CD4-positive, alpha-beta T cell (primary cell): ENCODE measurements at regions not wholly inside any gene's neighbourhood (a gene's known extent, or its start where the extent isn't known, plus 50 kb on each side); places are given as distances from the start of the nearest gene placed in this dataset.

Experiments used
- ATAC-seq: fragments of 200-7000 bp; cut with Tn5 transposase; one replicate; pipeline ENCODE4 v1.10.0; 2022; ENCODE audit warnings: mild to moderate bottlenecking; ENCODE audit not compliant: poor library complexity
- CTCF ChIA-PET: fragments of 350-600 bp; sonication (Branson Sonifier 250); formaldehyde crosslinking; loops from one replicate; lab custom pipeline; 2021; ENCODE audit warnings: antibody characterized with exemption, inconsistent platforms; lab: Charles Lee
- POLR2A ChIA-PET: fragments of 350-600 bp; sonication (Branson Sonifier 250); formaldehyde crosslinking; loops from one replicate; lab custom pipeline; 2021; ENCODE audit warnings: antibody characterized with exemption, inconsistent platforms; lab: Charles Lee
- DNase-seq, 14 experiments: peaks; one replicate each; pipeline ENCODE4 v3.0.0-alpha.2; 2013 to 2020; ENCODE audit warnings: mixed read lengths in 2 of 14
- H3K27ac ChIP-seq, 2 donors: one replicate each; pipeline versions ENCODE4 v1.5.1 to v1.7.0; 2013; ENCODE audit warnings: low read length in 2 of 2, low read depth in 1 of 2, mild to moderate bottlenecking in 1 of 2
- H3K27me3 ChIP-seq, 2 experiments: 1 replicate in 1 of 2; 2 replicates in 1 of 2; pipeline versions ENCODE4 v1.6.1 to v1.7.0; 2013; ENCODE audit warnings: low read length in 2 of 2, control low read depth in 1 of 2, mild to moderate bottlenecking in 1 of 2, moderate library complexity in 1 of 2; ENCODE audit not compliant: insufficient read depth in 2 of 2, control insufficient read depth in 1 of 2
- H3K36me3 ChIP-seq: one replicate; pipeline ENCODE4 v1.6.1; 2013; ENCODE audit warnings: low read length, control low read depth; ENCODE audit not compliant: insufficient read depth
- H3K4me1 ChIP-seq: one replicate; pipeline ENCODE4 v1.6.1; 2013; ENCODE audit warnings: low read length, control low read depth; ENCODE audit not compliant: insufficient read depth
- H3K4me3 ChIP-seq: one replicate; pipeline ENCODE4 v1.5.1; 2013; ENCODE audit warnings: mild to moderate bottlenecking, low read length, moderate library complexity
- H3K9me3 ChIP-seq, 2 experiments: 1 replicate in 1 of 2; 2 replicates in 1 of 2; pipeline versions ENCODE4 v1.6.1 to v1.7.0; 2013; ENCODE audit warnings: low read length in 2 of 2, mild to moderate bottlenecking in 2 of 2, control low read depth in 1 of 2, moderate library complexity in 1 of 2; ENCODE audit not compliant: control insufficient read depth in 1 of 2, insufficient read depth in 1 of 2
- H3K27ac Mint-ChIP-seq: one replicate; pipeline ENCODE4 v1.8.0; 2020; ENCODE audit warnings: mixed read lengths
- H3K27me3 Mint-ChIP-seq: one replicate; pipeline ENCODE4 v1.8.0; 2021; ENCODE audit warnings: mixed read lengths
- H3K36me3 Mint-ChIP-seq: one replicate; pipeline ENCODE4 v1.8.0; 2021; ENCODE audit warnings: low read depth, mixed read lengths
- H3K4me1 Mint-ChIP-seq: one replicate; pipeline ENCODE4 v1.8.0; 2021; ENCODE audit warnings: low read depth, mixed read lengths
- H3K4me3 Mint-ChIP-seq: one replicate; pipeline ENCODE4 v1.8.0; 2020; ENCODE audit warnings: mild to moderate bottlenecking, mixed read lengths
- H3K9me3 Mint-ChIP-seq: one replicate; pipeline ENCODE4 v1.8.0; 2020; ENCODE audit warnings: mixed read lengths
- CTCF ChIP-seq: fragments of 200-600 bp; IDR thresholded peaks from one replicate; pipeline ENCODE4 v1.8.0; 2022; ENCODE audit warnings: antibody characterized with exemption, mild to moderate bottlenecking
- intact Hi-C, 2 experiments: fragments of 100-400 bp; cut with DNase I in 1 of 2; cut with micrococcal nuclease in 1 of 2; formaldehyde crosslinking; loops; one replicate each; pipeline versions ENCODE4 v1.15.1 to v1.9.0; 2023 to 2025; cut with DNase I, micrococcal nuclease

GRCh38 chr19:31567776-31568175 is 218.5 kb upstream of the TSHZ3 start:
- TF ChIP-seq CTCF = no peak
- H3K27me3 Mint-ChIP-seq = no peaks in the 10 kb centered on the region
- no peak for ATAC-seq
- no peak overlapping the region for H3K27ac ChIP-seq
- intact Hi-C loops = no loop called here
- POLR2A ChIA-PET = no interaction called here
- no peak overlapping the region for H3K4me3 ChIP-seq
- no peaks in the 10 kb centered on the region for H3K27me3 ChIP-seq
- no peaks in the 10 kb centered on the region for H3K4me1 Mint-ChIP-seq
- H3K36me3 Mint-ChIP-seq = no peaks in the 10 kb centered on the region
- no peaks in the 10 kb centered on the region for H3K4me1 ChIP-seq
- peaks cover 0 to 17% of the 10 kb centered on the region in 2 experiments for H3K9me3 ChIP-seq
- no peak for DNase-seq
- H3K4me3 Mint-ChIP-seq = no peak overlapping the region
- H3K9me3 Mint-ChIP-seq = no peaks in the 10 kb centered on the region
- no peaks in the 10 kb centered on the region for H3K36me3 ChIP-seq
- CTCF ChIA-PET = interaction anchor here (1.1 kb wide), 1 partner anchor 14 kb away, joined by 3 read pairs; no protein-coding TSS in a partner anchor
- H3K27ac Mint-ChIP-seq = no peak overlapping the region

GRCh38 chr19:31568724-31569123 is 219.5 kb upstream of the TSHZ3 start:
- H3K27ac ChIP-seq = no peak overlapping the region
- peaks cover 0 to 4% of the 10 kb centered on the region in 2 experiments for H3K27me3 ChIP-seq
- no peaks in the 10 kb centered on the region for H3K36me3 ChIP-seq
- no peaks in the 10 kb centered on the region for H3K36me3 Mint-ChIP-seq
- ATAC-seq (no peak), DNase-seq (no peak)
- H3K9me3 ChIP-seq = peaks cover 0 to 17% of the 10 kb centered on the region in 2 experiments
- POLR2A ChIA-PET = no interaction called here
- H3K27ac Mint-ChIP-seq = no peak overlapping the region
- TF ChIP-seq CTCF = no peak
- no peak overlapping the region for H3K4me3 Mint-ChIP-seq
- H3K4me1 ChIP-seq = no peaks in the 10 kb centered on the region
- H3K9me3 Mint-ChIP-seq = no peaks in the 10 kb centered on the region
- H3K27me3 Mint-ChIP-seq = no peaks in the 10 kb centered on the region
- CTCF ChIA-PET = no interaction called here
- H3K4me1 Mint-ChIP-seq = no peaks in the 10 kb centered on the region
- intact Hi-C loops = no loop called here
- no peak overlapping the region for H3K4me3 ChIP-seq

- POLR2A ChIA-PET = no interaction called here
- Histone ChIP-seq H3K4me1 (no peaks in the 10 kb centered on the region), H3K27ac (no peak overlapping the region), H3K4me3 (no peak overlapping the region), H3K27me3 (peaks cover 0 to 4% of the 10 kb centered on the region in 2 experiments), H3K9me3 (peaks cover 0 to 8% of the 10 kb centered on the region in 2 experiments), H3K36me3 (no peaks in the 10 kb centered on the region)
- DNase-seq (no peak), ATAC-seq (no peak)
- no peaks in the 10 kb centered on the region for H3K4me1 Mint-ChIP-seq
- H3K27ac Mint-ChIP-seq = no peak overlapping the region
- no peaks in the 10 kb centered on the region for H3K27me3 Mint-ChIP-seq
- H3K9me3 Mint-ChIP-seq = no peaks in the 10 kb centered on the region
- H3K4me3 Mint-ChIP-seq = no peak overlapping the region
- no peak for TF ChIP-seq CTCF
- intact Hi-C loops = no loop called here
- CTCF ChIA-PET = no interaction called here
- no peaks in the 10 kb centered on the region for H3K36me3 Mint-ChIP-seq
Measured at GRCh38 chr19:31570718-31571117, 221.5 kb upstream of the TSHZ3 start.
